Dermis microvascular lymphatic vessel endothelial cell (primary cell): ENCODE measurements at regions not wholly inside any gene's neighbourhood (a gene's known extent, or its start where the extent isn't known, plus 50 kb on each side); places are given as distances from the start of the nearest gene placed in this dataset.
"Not testable (repeated sequence)": the region's sequence is repeated elsewhere in the genome, so short reads cannot be mapped to it uniquely, and the experiment has no call there.

ENCODE experiments used
- DNase-seq, 2 donors: peaks; one replicate each; pipeline versions ENCODE4 v3.0.0 to v3.0.0-alpha.2; 2010; ENCODE audit warnings: low read depth in 2 of 2

- not testable (repeated sequence) for DNase-seq
Measured at GRCh38 chr15:22519213-22519612, 60.5 kb downstream of the GOLGA6L22 start.

- not testable (repeated sequence) for DNase-seq
Measured at GRCh38 chr15:22526537-22526936, 67.8 kb downstream of the GOLGA6L22 start.

GRCh38 chr15:22527016-22527415, 68.3 kb downstream of the GOLGA6L22 start:
- DNase-seq, result not testable (repeated sequence)

- DNase-seq, result not testable (repeated sequence)
Measured at GRCh38 chr15:22529200-22529599, 70.5 kb downstream of the GOLGA6L22 start.

GRCh38 chr15:22559701-22560100, 101.0 kb downstream of the GOLGA6L22 start:
- not testable (repeated sequence) for DNase-seq

- not testable (repeated sequence) for DNase-seq
Measured at GRCh38 chr15:22561716-22562115, 103.0 kb downstream of the GOLGA6L22 start.

GRCh38 chr15:22566510-22566909, 107.8 kb downstream of the GOLGA6L22 start:
- DNase-seq, result not testable (repeated sequence)

GRCh38 chr15:22569486-22569885, 110.8 kb downstream of the GOLGA6L22 start:
- not testable (repeated sequence) for DNase-seq

GRCh38 chr15:22572152-22572735, 113.5 kb downstream of the GOLGA6L22 start:
- DNase-seq, result not testable (repeated sequence)

GRCh38 chr15:22572792-22573191, 114.1 kb downstream of the GOLGA6L22 start:
- DNase-seq, result not testable (repeated sequence)

- not testable (repeated sequence) for DNase-seq
Measured at GRCh38 chr15:22577828-22578227, 119.1 kb downstream of the GOLGA6L22 start.

GRCh38 chr15:22579213-22579612, 120.5 kb downstream of the GOLGA6L22 start:
- DNase-seq, result not testable (repeated sequence)

GRCh38 chr15:22587391-22587790, 128.7 kb downstream of the GOLGA6L22 start:
- not testable (repeated sequence) for DNase-seq

- not testable (repeated sequence) for DNase-seq
Measured at GRCh38 chr15:22598552-22598951, 139.8 kb downstream of the GOLGA6L22 start.

GRCh38 chr15:22599526-22600320, 141.0 kb downstream of the GOLGA6L22 start:
- peak in 1 of 2 donors; percentile 1 for DNase-seq

- DNase-seq, result not testable (repeated sequence)
Measured at GRCh38 chr15:22616976-22617375, 158.3 kb downstream of the GOLGA6L22 start.

- not testable (repeated sequence) for DNase-seq
Measured at GRCh38 chr15:22631789-22632188, 154.7 kb upstream of the NIPA1 start.

- DNase-seq, result not testable (repeated sequence)
Measured at GRCh38 chr15:22639983-22640382, 146.5 kb upstream of the NIPA1 start.

GRCh38 chr15:22649458-22649857, 137.0 kb upstream of the NIPA1 start:
- DNase-seq, result not testable (repeated sequence)

GRCh38 chr15:22651179-22651578, 135.3 kb upstream of the NIPA1 start:
- DNase-seq, result not testable (repeated sequence)

GRCh38 chr15:22664294-22665058, 122.0 kb upstream of the NIPA1 start:
- DNase-seq, result peak in 1 of 2 donors; percentile 50
